ENCODE measurements at regions not wholly inside any gene's neighbourhood (a gene's known extent, or its start where the extent isn't known, plus 50 kb on each side); places are given as distances from the start of the nearest gene placed in this dataset.

DNA sequence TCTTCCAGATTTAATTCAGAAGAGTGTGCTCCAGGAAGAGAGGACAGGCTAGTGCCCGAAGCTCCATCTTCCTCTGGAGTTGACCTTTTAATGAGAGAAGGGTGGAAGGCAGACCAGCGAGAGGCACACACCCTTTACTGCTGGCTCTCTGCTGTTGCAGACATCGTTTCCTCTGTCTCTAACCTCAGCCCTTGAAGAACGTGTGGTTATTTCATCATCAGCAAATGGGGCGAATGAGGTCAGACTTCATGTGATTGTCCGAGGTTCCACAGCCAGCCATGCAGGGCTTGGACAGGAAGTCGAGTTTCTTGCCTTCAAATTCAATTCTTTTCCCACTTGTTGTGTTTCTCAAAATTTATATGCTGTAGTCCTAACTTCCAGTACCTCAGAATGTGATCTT is 155.2 kb upstream of the MSX1 start:
- TF ChIP-seq BDP1 (IDR thresholded peaks at IDR 0.05; ENCODE audit: insufficient read depth, insufficient read length) = no peak
- no peak for TF ChIP-seq CBX3 (IDR thresholded peaks at IDR 0.05; ENCODE audit: borderline replicate concordance in 1 of 2, low read length in 2 of 2)
- TF ChIP-seq, protein P1, sequence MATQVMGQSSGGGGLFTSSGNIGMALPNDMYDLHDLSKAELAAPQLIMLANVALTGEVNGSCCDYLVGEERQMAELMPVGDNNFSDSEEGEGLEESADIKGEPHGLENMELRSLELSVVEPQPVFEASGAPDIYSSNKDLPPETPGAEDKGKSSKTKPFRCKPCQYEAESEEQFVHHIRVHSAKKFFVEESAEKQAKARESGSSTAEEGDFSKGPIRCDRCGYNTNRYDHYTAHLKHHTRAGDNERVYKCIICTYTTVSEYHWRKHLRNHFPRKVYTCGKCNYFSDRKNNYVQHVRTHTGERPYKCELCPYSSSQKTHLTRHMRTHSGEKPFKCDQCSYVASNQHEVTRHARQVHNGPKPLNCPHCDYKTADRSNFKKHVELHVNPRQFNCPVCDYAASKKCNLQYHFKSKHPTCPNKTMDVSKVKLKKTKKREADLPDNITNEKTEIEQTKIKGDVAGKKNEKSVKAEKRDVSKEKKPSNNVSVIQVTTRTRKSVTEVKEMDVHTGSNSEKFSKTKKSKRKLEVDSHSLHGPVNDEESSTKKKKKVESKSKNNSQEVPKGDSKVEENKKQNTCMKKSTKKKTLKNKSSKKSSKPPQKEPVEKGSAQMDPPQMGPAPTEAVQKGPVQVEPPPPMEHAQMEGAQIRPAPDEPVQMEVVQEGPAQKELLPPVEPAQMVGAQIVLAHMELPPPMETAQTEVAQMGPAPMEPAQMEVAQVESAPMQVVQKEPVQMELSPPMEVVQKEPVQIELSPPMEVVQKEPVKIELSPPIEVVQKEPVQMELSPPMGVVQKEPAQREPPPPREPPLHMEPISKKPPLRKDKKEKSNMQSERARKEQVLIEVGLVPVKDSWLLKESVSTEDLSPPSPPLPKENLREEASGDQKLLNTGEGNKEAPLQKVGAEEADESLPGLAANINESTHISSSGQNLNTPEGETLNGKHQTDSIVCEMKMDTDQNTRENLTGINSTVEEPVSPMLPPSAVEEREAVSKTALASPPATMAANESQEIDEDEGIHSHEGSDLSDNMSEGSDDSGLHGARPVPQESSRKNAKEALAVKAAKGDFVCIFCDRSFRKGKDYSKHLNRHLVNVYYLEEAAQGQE (IDR thresholded peaks at IDR 0.05; ENCODE audit: borderline replicate concordance) = no peak
- TF ChIP-seq, protein P1 (CRISPR knock-in tag; IDR thresholded peaks at IDR 0.05; ENCODE audit: low read depth) = no peak
- TF ChIP-seq, protein P2, sequence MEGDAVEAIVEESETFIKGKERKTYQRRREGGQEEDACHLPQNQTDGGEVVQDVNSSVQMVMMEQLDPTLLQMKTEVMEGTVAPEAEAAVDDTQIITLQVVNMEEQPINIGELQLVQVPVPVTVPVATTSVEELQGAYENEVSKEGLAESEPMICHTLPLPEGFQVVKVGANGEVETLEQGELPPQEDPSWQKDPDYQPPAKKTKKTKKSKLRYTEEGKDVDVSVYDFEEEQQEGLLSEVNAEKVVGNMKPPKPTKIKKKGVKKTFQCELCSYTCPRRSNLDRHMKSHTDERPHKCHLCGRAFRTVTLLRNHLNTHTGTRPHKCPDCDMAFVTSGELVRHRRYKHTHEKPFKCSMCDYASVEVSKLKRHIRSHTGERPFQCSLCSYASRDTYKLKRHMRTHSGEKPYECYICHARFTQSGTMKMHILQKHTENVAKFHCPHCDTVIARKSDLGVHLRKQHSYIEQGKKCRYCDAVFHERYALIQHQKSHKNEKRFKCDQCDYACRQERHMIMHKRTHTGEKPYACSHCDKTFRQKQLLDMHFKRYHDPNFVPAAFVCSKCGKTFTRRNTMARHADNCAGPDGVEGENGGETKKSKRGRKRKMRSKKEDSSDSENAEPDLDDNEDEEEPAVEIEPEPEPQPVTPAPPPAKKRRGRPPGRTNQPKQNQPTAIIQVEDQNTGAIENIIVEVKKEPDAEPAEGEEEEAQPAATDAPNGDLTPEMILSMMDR (IDR thresholded peaks at IDR 0.05 in 2 of 3, conservative IDR thresholded peaks at IDR 0.05 in 1 of 3; ENCODE audit: insufficient read depth in 2 of 3, low read depth in 1 of 3, low read length in 3 of 3) = no peak
- TF ChIP-seq, protein P3, sequence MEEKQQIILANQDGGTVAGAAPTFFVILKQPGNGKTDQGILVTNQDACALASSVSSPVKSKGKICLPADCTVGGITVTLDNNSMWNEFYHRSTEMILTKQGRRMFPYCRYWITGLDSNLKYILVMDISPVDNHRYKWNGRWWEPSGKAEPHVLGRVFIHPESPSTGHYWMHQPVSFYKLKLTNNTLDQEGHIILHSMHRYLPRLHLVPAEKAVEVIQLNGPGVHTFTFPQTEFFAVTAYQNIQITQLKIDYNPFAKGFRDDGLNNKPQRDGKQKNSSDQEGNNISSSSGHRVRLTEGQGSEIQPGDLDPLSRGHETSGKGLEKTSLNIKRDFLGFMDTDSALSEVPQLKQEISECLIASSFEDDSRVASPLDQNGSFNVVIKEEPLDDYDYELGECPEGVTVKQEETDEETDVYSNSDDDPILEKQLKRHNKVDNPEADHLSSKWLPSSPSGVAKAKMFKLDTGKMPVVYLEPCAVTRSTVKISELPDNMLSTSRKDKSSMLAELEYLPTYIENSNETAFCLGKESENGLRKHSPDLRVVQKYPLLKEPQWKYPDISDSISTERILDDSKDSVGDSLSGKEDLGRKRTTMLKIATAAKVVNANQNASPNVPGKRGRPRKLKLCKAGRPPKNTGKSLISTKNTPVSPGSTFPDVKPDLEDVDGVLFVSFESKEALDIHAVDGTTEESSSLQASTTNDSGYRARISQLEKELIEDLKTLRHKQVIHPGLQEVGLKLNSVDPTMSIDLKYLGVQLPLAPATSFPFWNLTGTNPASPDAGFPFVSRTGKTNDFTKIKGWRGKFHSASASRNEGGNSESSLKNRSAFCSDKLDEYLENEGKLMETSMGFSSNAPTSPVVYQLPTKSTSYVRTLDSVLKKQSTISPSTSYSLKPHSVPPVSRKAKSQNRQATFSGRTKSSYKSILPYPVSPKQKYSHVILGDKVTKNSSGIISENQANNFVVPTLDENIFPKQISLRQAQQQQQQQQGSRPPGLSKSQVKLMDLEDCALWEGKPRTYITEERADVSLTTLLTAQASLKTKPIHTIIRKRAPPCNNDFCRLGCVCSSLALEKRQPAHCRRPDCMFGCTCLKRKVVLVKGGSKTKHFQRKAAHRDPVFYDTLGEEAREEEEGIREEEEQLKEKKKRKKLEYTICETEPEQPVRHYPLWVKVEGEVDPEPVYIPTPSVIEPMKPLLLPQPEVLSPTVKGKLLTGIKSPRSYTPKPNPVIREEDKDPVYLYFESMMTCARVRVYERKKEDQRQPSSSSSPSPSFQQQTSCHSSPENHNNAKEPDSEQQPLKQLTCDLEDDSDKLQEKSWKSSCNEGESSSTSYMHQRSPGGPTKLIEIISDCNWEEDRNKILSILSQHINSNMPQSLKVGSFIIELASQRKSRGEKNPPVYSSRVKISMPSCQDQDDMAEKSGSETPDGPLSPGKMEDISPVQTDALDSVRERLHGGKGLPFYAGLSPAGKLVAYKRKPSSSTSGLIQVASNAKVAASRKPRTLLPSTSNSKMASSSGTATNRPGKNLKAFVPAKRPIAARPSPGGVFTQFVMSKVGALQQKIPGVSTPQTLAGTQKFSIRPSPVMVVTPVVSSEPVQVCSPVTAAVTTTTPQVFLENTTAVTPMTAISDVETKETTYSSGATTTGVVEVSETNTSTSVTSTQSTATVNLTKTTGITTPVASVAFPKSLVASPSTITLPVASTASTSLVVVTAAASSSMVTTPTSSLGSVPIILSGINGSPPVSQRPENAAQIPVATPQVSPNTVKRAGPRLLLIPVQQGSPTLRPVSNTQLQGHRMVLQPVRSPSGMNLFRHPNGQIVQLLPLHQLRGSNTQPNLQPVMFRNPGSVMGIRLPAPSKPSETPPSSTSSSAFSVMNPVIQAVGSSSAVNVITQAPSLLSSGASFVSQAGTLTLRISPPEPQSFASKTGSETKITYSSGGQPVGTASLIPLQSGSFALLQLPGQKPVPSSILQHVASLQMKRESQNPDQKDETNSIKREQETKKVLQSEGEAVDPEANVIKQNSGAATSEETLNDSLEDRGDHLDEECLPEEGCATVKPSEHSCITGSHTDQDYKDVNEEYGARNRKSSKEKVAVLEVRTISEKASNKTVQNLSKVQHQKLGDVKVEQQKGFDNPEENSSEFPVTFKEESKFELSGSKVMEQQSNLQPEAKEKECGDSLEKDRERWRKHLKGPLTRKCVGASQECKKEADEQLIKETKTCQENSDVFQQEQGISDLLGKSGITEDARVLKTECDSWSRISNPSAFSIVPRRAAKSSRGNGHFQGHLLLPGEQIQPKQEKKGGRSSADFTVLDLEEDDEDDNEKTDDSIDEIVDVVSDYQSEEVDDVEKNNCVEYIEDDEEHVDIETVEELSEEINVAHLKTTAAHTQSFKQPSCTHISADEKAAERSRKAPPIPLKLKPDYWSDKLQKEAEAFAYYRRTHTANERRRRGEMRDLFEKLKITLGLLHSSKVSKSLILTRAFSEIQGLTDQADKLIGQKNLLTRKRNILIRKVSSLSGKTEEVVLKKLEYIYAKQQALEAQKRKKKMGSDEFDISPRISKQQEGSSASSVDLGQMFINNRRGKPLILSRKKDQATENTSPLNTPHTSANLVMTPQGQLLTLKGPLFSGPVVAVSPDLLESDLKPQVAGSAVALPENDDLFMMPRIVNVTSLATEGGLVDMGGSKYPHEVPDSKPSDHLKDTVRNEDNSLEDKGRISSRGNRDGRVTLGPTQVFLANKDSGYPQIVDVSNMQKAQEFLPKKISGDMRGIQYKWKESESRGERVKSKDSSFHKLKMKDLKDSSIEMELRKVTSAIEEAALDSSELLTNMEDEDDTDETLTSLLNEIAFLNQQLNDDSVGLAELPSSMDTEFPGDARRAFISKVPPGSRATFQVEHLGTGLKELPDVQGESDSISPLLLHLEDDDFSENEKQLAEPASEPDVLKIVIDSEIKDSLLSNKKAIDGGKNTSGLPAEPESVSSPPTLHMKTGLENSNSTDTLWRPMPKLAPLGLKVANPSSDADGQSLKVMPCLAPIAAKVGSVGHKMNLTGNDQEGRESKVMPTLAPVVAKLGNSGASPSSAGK (IDR thresholded peaks at IDR 0.05) = no peak
- TF ChIP-seq RAD21 (CRISPR knock-in tag; conservative IDR thresholded peaks at IDR 0.05 in 1 of 2, IDR thresholded peaks at IDR 0.05 in 1 of 2) = no peak

Measured in K562 (cell line).